T-helper 1 cell (primary cell): ENCODE measurements at regions not wholly inside any gene's neighbourhood (a gene's known extent, or its start where the extent isn't known, plus 50 kb on each side); places are given as distances from the start of the nearest gene placed in this dataset.

Experiments
- DNase-seq, 5 donors: peaks; one replicate each; pipeline ENCODE4 v3.0.0-alpha.2; 2012 to 2020

- DNase-seq = no peak
These were observed 784.4 kb upstream of the ADGRL4 start for GRCh38 chr1:79790950-79791349.

GRCh38 chr1:79787631-79788030 is 781.1 kb upstream of the ADGRL4 start:
- DNase-seq = no peak

- DNase-seq = no peak
These were observed 779.4 kb upstream of the ADGRL4 start for GRCh38 chr1:79785964-79786363.

GRCh38 chr1:79785561-79785960 is 779.0 kb upstream of the ADGRL4 start:
- no peak for DNase-seq

- DNase-seq = no peak
These were observed 774.7 kb upstream of the ADGRL4 start for GRCh38 chr1:79781261-79781660.

- DNase-seq = no peak
These were observed 771.1 kb upstream of the ADGRL4 start for GRCh38 chr1:79777481-79778219.

- DNase-seq = no peak
These were observed 768.9 kb upstream of the ADGRL4 start for GRCh38 chr1:79775402-79775801.

GRCh38 chr1:79773385-79773784 is 766.9 kb upstream of the ADGRL4 start:
- no peak for DNase-seq

GRCh38 chr1:79762461-79762860 is 755.9 kb upstream of the ADGRL4 start:
- DNase-seq = no peak

GRCh38 chr1:79760531-79760930 is 754.0 kb upstream of the ADGRL4 start:
- no peak for DNase-seq

- DNase-seq = no peak
These were observed 743.1 kb upstream of the ADGRL4 start for GRCh38 chr1:79749607-79750006.

GRCh38 chr1:79745929-79746328 is 739.4 kb upstream of the ADGRL4 start:
- DNase-seq = no peak

- no peak for DNase-seq
These were observed 738.2 kb upstream of the ADGRL4 start for GRCh38 chr1:79744746-79745145.

GRCh38 chr1:79741720-79742421 is 735.3 kb upstream of the ADGRL4 start:
- no peak for DNase-seq

- DNase-seq = no peak
These were observed 731.6 kb upstream of the ADGRL4 start for GRCh38 chr1:79738101-79738500.

GRCh38 chr1:79737193-79737592 is 730.7 kb upstream of the ADGRL4 start:
- DNase-seq = no peak

GRCh38 chr1:79732950-79733349 is 726.4 kb upstream of the ADGRL4 start:
- no peak for DNase-seq

GRCh38 chr1:79726911-79727310 is 720.4 kb upstream of the ADGRL4 start:
- DNase-seq = no peak

GRCh38 chr1:79726321-79726720 is 719.8 kb upstream of the ADGRL4 start:
- DNase-seq = no peak

- DNase-seq = no peak
These were observed 709.9 kb upstream of the ADGRL4 start for GRCh38 chr1:79716447-79716846.

GRCh38 chr1:79714664-79715063 is 708.1 kb upstream of the ADGRL4 start:
- no peak for DNase-seq

GRCh38 chr1:79711001-79711431 is 704.5 kb upstream of the ADGRL4 start:
- no peak for DNase-seq

GRCh38 chr1:79708646-79709265 is 702.2 kb upstream of the ADGRL4 start:
- DNase-seq = no peak

GRCh38 chr1:79705218-79705617 is 698.7 kb upstream of the ADGRL4 start:
- no peak for DNase-seq
